HG03558 (cell line): ENCODE measurements at regions not wholly inside any gene's neighbourhood (a gene's known extent, or its start where the extent isn't known, plus 50 kb on each side); places are given as distances from the start of the nearest gene placed in this dataset.
"Not testable (repeated sequence)": the region's sequence is repeated elsewhere in the genome, so short reads cannot be mapped to it uniquely, and the experiment has no call there.

Experiments used
- ATAC-seq: cut with Tn5 transposase; IDR thresholded peaks from one replicate; pipeline ENCODE4 v1.9.1; 2021; ENCODE audit warnings: moderate number of reproducible peaks; ENCODE audit not compliant: unreplicated experiment; ENCODE audit errors: extremely low read depth

- ATAC-seq = not testable (repeated sequence)
Measured at GRCh38 chr12:17025424-17025823, 419.5 kb upstream of the LMO3 start.

- ATAC-seq = no peak
Measured at GRCh38 chr12:17020765-17021164, 414.8 kb upstream of the LMO3 start.

- no peak for ATAC-seq
Measured at GRCh38 chr12:17017402-17017801, 411.4 kb upstream of the LMO3 start.

- no peak for ATAC-seq
Measured at GRCh38 chr12:17016116-17016864, 410.3 kb upstream of the LMO3 start.

GRCh38 chr12:17015501-17015900 is 409.5 kb upstream of the LMO3 start:
- ATAC-seq = no peak

- ATAC-seq = not testable (repeated sequence)
Measured at GRCh38 chr12:17007442-17008040, 401.6 kb upstream of the LMO3 start.

- not testable (repeated sequence) for ATAC-seq
Measured at GRCh38 chr12:16998538-16998937, 392.6 kb upstream of the LMO3 start.

- no peak for ATAC-seq
Measured at GRCh38 chr12:16984484-16984883, 378.5 kb upstream of the LMO3 start.

- ATAC-seq = no peak
Measured at GRCh38 chr12:16972923-16973770, 367.2 kb upstream of the LMO3 start.

- no peak for ATAC-seq
Measured at GRCh38 chr12:16962889-16963288, 356.9 kb upstream of the LMO3 start.

GRCh38 chr12:16955083-16955657 is 349.2 kb upstream of the LMO3 start:
- peak; percentile 56 for ATAC-seq

GRCh38 chr12:16949871-16950667 is 344.1 kb upstream of the LMO3 start:
- ATAC-seq = no peak

GRCh38 chr12:16949371-16949770 is 343.4 kb upstream of the LMO3 start:
- no peak for ATAC-seq

- no peak for ATAC-seq
Measured at GRCh38 chr12:16946704-16947103, 340.7 kb upstream of the LMO3 start.

GRCh38 chr12:16939871-16940306 is 333.9 kb upstream of the LMO3 start:
- ATAC-seq = peak; percentile 97

- no peak for ATAC-seq
Measured at GRCh38 chr12:16927259-16927658, 321.3 kb upstream of the LMO3 start.

- no peak for ATAC-seq
Measured at GRCh38 chr12:16920451-16920850, 314.5 kb upstream of the LMO3 start.

- ATAC-seq = no peak
Measured at GRCh38 chr12:16919551-16919950, 313.6 kb upstream of the LMO3 start.

GRCh38 chr12:16914853-16915252 is 308.9 kb upstream of the LMO3 start:
- no peak for ATAC-seq
